Erythroblast (primary cell): ENCODE measurements at regions not wholly inside any gene's neighbourhood (a gene's known extent, or its start where the extent isn't known, plus 50 kb on each side); places are given as distances from the start of the nearest gene placed in this dataset.

ENCODE experiments used
- DNase-seq, 2 experiments: peaks; one replicate each; lab custom pipeline; 2025; lab: John Stamatoyannopoulos, UW
- GATA1 ChIP-seq: IDR thresholded peaks from 2 replicates; pipeline ENCODE4 v1.6.1; 2011; ENCODE audit warnings: low read depth, mild to moderate bottlenecking, control low read depth, low read length, moderate library complexity
- POLR2A ChIP-seq: IDR thresholded peaks from 2 replicates; pipeline ENCODE4 v1.6.1; 2011; ENCODE audit warnings: mild to moderate bottlenecking, low read length

DNA sequence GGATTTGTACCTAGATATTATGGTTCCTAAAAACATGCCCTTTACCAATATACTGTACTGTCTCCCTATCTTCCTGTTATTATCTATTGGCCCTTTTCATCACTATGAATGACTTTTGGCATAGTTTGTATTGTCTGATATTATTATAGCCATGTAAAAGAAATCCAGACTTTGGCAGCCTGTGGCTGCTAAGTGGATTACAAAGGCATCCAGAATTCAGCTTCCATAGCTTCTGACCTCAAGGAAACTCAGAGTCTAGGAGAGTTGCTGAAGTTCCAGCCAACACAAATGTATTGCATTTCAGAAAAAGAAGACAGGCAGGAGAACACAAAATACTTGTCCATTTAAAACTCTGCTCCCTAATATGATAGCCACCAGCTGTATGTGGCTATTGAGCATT is 319.2 kb upstream of the MPDZ start:
- no peak for DNase-seq
- TF ChIP-seq POLR2A (no peak), GATA1 (no peak)

- no peak for DNase-seq
These were observed 317.9 kb upstream of the MPDZ start for GRCh38 chr9:13597427-13597826.

GRCh38 chr9:13597004-13597403 is 317.5 kb upstream of the MPDZ start:
- TF ChIP-seq GATA1, result no peak
- TF ChIP-seq POLR2A, result no peak
- no peak for DNase-seq

More at GRCh38 chr9:13597427-13597826, 317.9 kb upstream of the MPDZ start:
- TF ChIP-seq POLR2A, result no peak
- TF ChIP-seq GATA1, result no peak

DNA sequence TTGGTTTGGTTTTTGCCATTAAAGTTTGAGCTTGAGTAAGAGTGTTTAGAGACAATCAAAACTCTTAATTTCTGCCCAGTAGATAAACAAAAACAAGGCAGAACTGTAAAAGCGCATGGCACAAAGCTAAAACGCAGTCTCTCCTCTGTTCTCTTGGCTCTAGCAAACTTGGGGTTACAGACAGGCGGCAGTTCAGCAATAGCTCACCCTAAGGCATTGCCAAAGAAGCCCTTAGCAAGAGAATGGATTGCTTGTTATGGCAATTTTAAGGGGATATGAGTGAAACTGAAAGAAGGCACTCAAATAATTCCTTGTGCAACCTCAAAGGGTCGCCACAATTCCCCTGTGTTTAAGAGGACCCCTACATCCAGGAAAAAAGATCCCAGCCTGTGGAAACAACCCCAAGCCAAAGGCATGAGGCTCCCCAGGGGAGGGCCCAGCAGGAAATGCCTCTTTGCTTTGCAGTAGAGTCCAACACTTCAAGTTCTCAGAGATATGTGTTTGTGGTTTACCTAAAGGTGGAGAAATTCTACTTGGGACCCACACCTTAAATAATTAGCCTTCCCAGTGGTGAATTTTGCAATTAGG is 317.0 kb upstream of the MPDZ start:
- TF ChIP-seq POLR2A (no peak), GATA1 (no peak)
- no peak for DNase-seq

- TF ChIP-seq GATA1 (no peak), POLR2A (no peak)
- no peak for DNase-seq
These were observed 311.5 kb upstream of the MPDZ start for GRCh38 chr9:13590996-13591395.

GRCh38 chr9:13589034-13589737 is 309.7 kb upstream of the MPDZ start:
- TF ChIP-seq GATA1 (no peak), POLR2A (no peak)
- no peak for DNase-seq

- TF ChIP-seq GATA1 (no peak), POLR2A (no peak)
- DNase-seq, result no peak
These were observed 308.9 kb upstream of the MPDZ start for GRCh38 chr9:13588151-13589033.

DNA sequence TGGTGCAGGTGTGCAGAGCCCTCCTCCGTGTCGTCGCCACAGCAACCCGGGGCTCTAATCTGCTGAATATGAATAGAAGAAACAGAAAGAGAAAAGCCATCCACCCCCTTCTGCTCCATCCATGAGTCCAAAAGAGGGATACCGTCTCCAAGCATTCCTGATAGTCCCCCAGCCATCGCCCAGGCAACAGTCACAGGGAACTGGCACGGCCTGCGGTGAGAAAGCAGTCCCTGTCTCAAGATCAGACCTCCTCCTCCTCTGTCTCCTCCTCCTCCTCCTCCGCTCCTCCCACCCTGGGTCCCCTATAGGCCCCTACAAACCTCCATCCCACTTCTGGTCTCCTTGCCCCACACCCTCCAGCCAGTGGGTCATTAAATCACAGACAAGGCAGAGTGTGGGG is 308.1 kb upstream of the MPDZ start:
- no peak for DNase-seq
- no peak for TF ChIP-seq POLR2A

DNA sequence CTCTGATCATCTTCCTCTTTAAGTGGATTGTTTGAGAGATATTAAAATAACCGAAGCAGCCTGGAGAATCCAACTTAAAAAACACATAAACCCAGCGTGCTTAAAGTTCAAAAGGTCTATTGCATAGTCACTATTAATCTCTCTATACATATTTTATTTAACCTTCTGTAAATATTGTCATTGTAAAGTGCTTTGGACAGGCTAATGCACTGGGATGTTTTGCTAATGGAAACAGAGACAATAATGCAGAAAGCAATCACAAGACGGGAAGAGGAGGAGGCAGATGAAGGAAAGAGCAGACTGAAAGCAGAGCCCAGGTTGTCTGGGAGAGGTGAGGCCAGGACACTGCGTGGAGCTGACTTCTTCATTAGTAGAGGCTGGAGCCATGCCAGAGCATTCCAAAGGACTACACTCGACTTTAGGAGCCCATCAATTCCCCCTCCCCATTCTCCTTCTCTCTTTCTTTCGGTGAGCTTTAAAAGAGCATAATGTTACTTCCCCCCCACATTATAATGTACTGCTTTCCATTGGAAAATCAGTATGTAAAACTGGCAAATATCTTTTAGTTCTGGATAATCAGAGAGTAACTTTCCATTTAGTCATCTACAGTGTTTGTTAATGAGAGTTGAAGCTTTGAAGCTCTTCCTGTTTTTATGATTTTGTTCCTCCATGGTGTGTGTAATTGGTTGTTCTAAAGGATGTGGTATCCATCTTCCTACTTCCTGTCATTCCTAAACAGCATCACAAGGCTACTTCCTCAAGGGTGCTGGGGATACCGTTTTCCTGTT is 307.3 kb upstream of the MPDZ start:
- no peak for TF ChIP-seq POLR2A
- TF ChIP-seq GATA1, result no peak
- DNase-seq, result no peak

DNA sequence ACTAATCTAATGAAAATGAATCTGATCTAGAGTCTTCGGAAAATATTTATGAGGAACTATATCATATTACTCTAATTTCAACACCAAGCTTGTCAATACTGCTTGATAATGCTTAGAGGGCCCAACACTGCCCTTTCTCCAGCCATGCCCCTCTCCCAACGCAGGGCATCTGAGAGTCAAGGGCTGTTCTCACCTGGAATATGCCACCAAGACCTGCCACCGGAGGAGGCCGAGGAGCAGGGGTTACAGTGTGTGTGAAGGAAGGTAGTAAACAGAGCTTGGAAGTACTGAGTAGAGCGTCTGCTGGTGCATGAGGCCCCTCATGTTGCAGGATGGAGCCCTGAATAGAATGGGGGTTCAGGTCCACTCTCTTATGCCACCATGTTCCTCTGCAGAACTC is 301.3 kb upstream of the MPDZ start:
- no peak for DNase-seq
- no peak for TF ChIP-seq POLR2A
- TF ChIP-seq GATA1, result no peak

- TF ChIP-seq POLR2A (no peak), GATA1 (no peak)
- DNase-seq, result no peak
These were observed 300.6 kb upstream of the MPDZ start for GRCh38 chr9:13580131-13580530.

DNA sequence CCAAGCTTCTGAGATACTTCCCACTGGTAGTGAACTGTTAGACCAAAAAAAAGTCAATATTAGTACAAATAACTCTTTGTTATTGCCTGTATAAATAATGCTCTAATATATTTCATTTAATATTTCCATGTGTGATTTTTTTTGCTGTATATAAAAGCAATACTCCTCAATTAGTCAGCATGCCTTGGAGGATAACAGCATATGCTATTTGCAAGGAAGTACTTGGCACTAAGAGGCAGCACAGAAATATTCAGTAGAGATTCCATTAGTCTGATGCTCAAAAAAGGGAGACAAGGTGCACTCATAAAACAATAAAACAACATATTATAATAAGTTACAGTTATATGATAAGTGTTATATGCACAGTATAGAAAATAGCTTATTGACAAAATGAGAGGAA is 296.6 kb upstream of the MPDZ start:
- TF ChIP-seq POLR2A (no peak), GATA1 (no peak)
- DNase-seq, result no peak

- TF ChIP-seq GATA1 (no peak), POLR2A (no peak)
- DNase-seq, result no peak
These were observed 296.1 kb upstream of the MPDZ start for GRCh38 chr9:13575558-13575957.
